Central memory CD8-positive, alpha-beta T cell (primary cell): ENCODE measurements at regions not wholly inside any gene's neighbourhood (a gene's known extent, or its start where the extent isn't known, plus 50 kb on each side); places are given as distances from the start of the nearest gene placed in this dataset.

Experiments
- ATAC-seq: fragments of 150-1000 bp; cut with Tn5 transposase; replicated peaks from 2 replicates; pipeline ENCODE4 v1.10.0; 2022; ENCODE audit warnings: mild to moderate bottlenecking, moderate FRiP score, moderate number of reproducible peaks; ENCODE audit not compliant: poor library complexity, severe bottlenecking; ENCODE audit errors: extremely low read depth
- DNase-seq, 2 donors: peaks; one replicate each; pipeline ENCODE4 v3.0.0; 2021; ENCODE audit warnings: low spot score in 2 of 2
- H3K27ac Mint-ChIP-seq: one replicate; pipeline ENCODE4 v1.8.0; 2022; ENCODE audit warnings: low read depth, mild to moderate bottlenecking, moderate library complexity, mixed read lengths
- H3K27me3 Mint-ChIP-seq: one replicate; pipeline ENCODE4 v1.8.0; 2022; ENCODE audit warnings: mixed read lengths
- H3K36me3 Mint-ChIP-seq: one replicate; pipeline ENCODE4 v1.8.0; 2022; ENCODE audit warnings: mild to moderate bottlenecking, moderate library complexity, mixed read lengths; ENCODE audit not compliant: insufficient read depth
- H3K4me1 Mint-ChIP-seq: one replicate; pipeline ENCODE4 v1.8.0; 2022; ENCODE audit warnings: mixed read lengths
- H3K4me3 Mint-ChIP-seq: one replicate; pipeline ENCODE4 v1.8.0; 2022; ENCODE audit warnings: mild to moderate bottlenecking, moderate library complexity, mixed read lengths
- H3K9me3 Mint-ChIP-seq: one replicate; pipeline ENCODE4 v1.8.0; 2022; ENCODE audit warnings: mixed read lengths

GRCh38 chr13:91134803-91135184 lies 212.7 kb upstream of the MIR17HG start:
- no peaks in the 10 kb centered on the region for H3K4me1 Mint-ChIP-seq
- DNase-seq, result no peak
- H3K36me3 Mint-ChIP-seq, result no peaks in the 10 kb centered on the region
- no peak for ATAC-seq
- no peak overlapping the region for H3K4me3 Mint-ChIP-seq
- H3K9me3 Mint-ChIP-seq, result no peaks in the 10 kb centered on the region
- peaks cover 8% of the 10 kb centered on the region for H3K27me3 Mint-ChIP-seq
- no peak overlapping the region for H3K27ac Mint-ChIP-seq

- H3K9me3 Mint-ChIP-seq, result no peaks in the 10 kb centered on the region
- no peaks in the 10 kb centered on the region for H3K36me3 Mint-ChIP-seq
- no peak for ATAC-seq
- peaks cover 8% of the 10 kb centered on the region for H3K27me3 Mint-ChIP-seq
- no peak for DNase-seq
- no peak overlapping the region for H3K27ac Mint-ChIP-seq
- no peak overlapping the region for H3K4me3 Mint-ChIP-seq
- no peaks in the 10 kb centered on the region for H3K4me1 Mint-ChIP-seq
These were observed 212.1 kb upstream of the MIR17HG start for GRCh38 chr13:91135376-91135775.

GRCh38 chr13:91135968-91136367 lies 211.5 kb upstream of the MIR17HG start:
- no peaks in the 10 kb centered on the region for H3K9me3 Mint-ChIP-seq
- no peak for DNase-seq
- no peak overlapping the region for H3K27ac Mint-ChIP-seq
- no peak for ATAC-seq
- H3K27me3 Mint-ChIP-seq, result peaks cover 8% of the 10 kb centered on the region
- no peaks in the 10 kb centered on the region for H3K4me1 Mint-ChIP-seq
- no peaks in the 10 kb centered on the region for H3K36me3 Mint-ChIP-seq
- H3K4me3 Mint-ChIP-seq, result no peak overlapping the region

- ATAC-seq (no peak), DNase-seq (no peak)
- Mint-ChIP-seq H3K4me3 (no peak overlapping the region), H3K9me3 (no peaks in the 10 kb centered on the region), H3K27ac (no peak overlapping the region), H3K36me3 (no peaks in the 10 kb centered on the region), H3K27me3 (peaks cover 10% of the 10 kb centered on the region), H3K4me1 (no peaks in the 10 kb centered on the region)
These were observed 210.7 kb upstream of the MIR17HG start for GRCh38 chr13:91136806-91137205.

- Mint-ChIP-seq H3K4me1 (no peaks in the 10 kb centered on the region), H3K4me3 (no peak overlapping the region), H3K36me3 (no peaks in the 10 kb centered on the region), H3K27me3 (peaks cover 21% of the 10 kb centered on the region), H3K9me3 (no peaks in the 10 kb centered on the region), H3K27ac (no peak overlapping the region)
- ATAC-seq, result no peak
- no peak for DNase-seq
These were observed 208.3 kb upstream of the MIR17HG start for GRCh38 chr13:91139232-91139631.

GRCh38 chr13:91141543-91142061 lies 205.9 kb upstream of the MIR17HG start:
- no peak for ATAC-seq
- Mint-ChIP-seq H3K9me3 (no peaks in the 10 kb centered on the region), H3K36me3 (no peaks in the 10 kb centered on the region), H3K4me1 (no peaks in the 10 kb centered on the region), H3K27ac (no peak overlapping the region), H3K4me3 (no peak overlapping the region), H3K27me3 (peaks cover 25% of the 10 kb centered on the region)
- no peak for DNase-seq

GRCh38 chr13:91142572-91142971 lies 204.9 kb upstream of the MIR17HG start:
- DNase-seq (no peak), ATAC-seq (no peak)
- Mint-ChIP-seq H3K27ac (no peak overlapping the region), H3K4me1 (no peaks in the 10 kb centered on the region), H3K36me3 (no peaks in the 10 kb centered on the region), H3K4me3 (no peak overlapping the region), H3K27me3 (peaks cover 25% of the 10 kb centered on the region), H3K9me3 (no peaks in the 10 kb centered on the region)

- Mint-ChIP-seq H3K27ac (no peak overlapping the region), H3K36me3 (no peaks in the 10 kb centered on the region), H3K4me1 (no peaks in the 10 kb centered on the region), H3K9me3 (no peaks in the 10 kb centered on the region), H3K4me3 (no peak overlapping the region), H3K27me3 (peaks cover 25% of the 10 kb centered on the region)
- no peak for DNase-seq
- ATAC-seq, result no peak
These were observed 203.4 kb upstream of the MIR17HG start for GRCh38 chr13:91144054-91144453.

- no peak for DNase-seq
- no peak overlapping the region for H3K27ac Mint-ChIP-seq
- H3K27me3 Mint-ChIP-seq, result peaks cover 25% of the 10 kb centered on the region
- H3K4me1 Mint-ChIP-seq, result no peaks in the 10 kb centered on the region
- no peak overlapping the region for H3K4me3 Mint-ChIP-seq
- no peaks in the 10 kb centered on the region for H3K9me3 Mint-ChIP-seq
- ATAC-seq, result no peak
- no peaks in the 10 kb centered on the region for H3K36me3 Mint-ChIP-seq
These were observed 203.0 kb upstream of the MIR17HG start for GRCh38 chr13:91144486-91144885.

GRCh38 chr13:91145571-91146205 lies 201.8 kb upstream of the MIR17HG start:
- Mint-ChIP-seq H3K27me3 (peaks cover 25% of the 10 kb centered on the region), H3K9me3 (no peaks in the 10 kb centered on the region), H3K4me1 (no peaks in the 10 kb centered on the region), H3K4me3 (no peak overlapping the region), H3K27ac (no peak overlapping the region), H3K36me3 (peaks cover 2% of the 10 kb centered on the region)
- DNase-seq, result no peak
- ATAC-seq, result no peak

- Mint-ChIP-seq H3K27me3 (peaks cover 25% of the 10 kb centered on the region), H3K27ac (no peak overlapping the region), H3K9me3 (no peaks in the 10 kb centered on the region), H3K4me3 (no peak overlapping the region), H3K4me1 (no peaks in the 10 kb centered on the region), H3K36me3 (peaks cover 2% of the 10 kb centered on the region)
- no peak for ATAC-seq
- DNase-seq, result no peak
These were observed 200.9 kb upstream of the MIR17HG start for GRCh38 chr13:91146601-91147000.

GRCh38 chr13:91148098-91148497 lies 199.4 kb upstream of the MIR17HG start:
- Mint-ChIP-seq H3K9me3 (no peaks in the 10 kb centered on the region), H3K27me3 (peaks cover 10% of the 10 kb centered on the region), H3K36me3 (peaks cover 2% of the 10 kb centered on the region), H3K4me3 (no peak overlapping the region), H3K4me1 (no peaks in the 10 kb centered on the region), H3K27ac (no peak overlapping the region)
- DNase-seq (no peak), ATAC-seq (no peak)

GRCh38 chr13:91151921-91152320 lies 195.6 kb upstream of the MIR17HG start:
- Mint-ChIP-seq H3K27me3 (peaks cover 10% of the 10 kb centered on the region), H3K9me3 (no peaks in the 10 kb centered on the region), H3K36me3 (peaks cover 2% of the 10 kb centered on the region), H3K4me1 (no peaks in the 10 kb centered on the region), H3K27ac (no peak overlapping the region), H3K4me3 (no peak overlapping the region)
- DNase-seq, result no peak
- ATAC-seq, result no peak
